ENCODE measurements at regions not wholly inside any gene's neighbourhood (a gene's known extent, or its start where the extent isn't known, plus 50 kb on each side); places are given as distances from the start of the nearest gene placed in this dataset.

GRCh38 chrX:15915959-15916703, 61.5 kb upstream of the AP1S2 start:
- Mint-ChIP-seq H3K4me1 (peaks cover 0 to 6% (median 2%) of the 10 kb centered on the region in 3 donors), H3K27me3 (peaks cover 4 to 39% of the 10 kb centered on the region in 2 donors), H3K4me3 (no peak overlapping the region), H3K27ac (no peak overlapping the region), H3K36me3 (no peaks in the 10 kb centered on the region), H3K9me3 (no peaks in the 10 kb centered on the region)
- H3K9me3 ChIP-seq = no peaks in the 10 kb centered on the region
- no peak for DNase-seq
- POLR2A ChIA-PET = no interaction called here
- ATAC-seq (replicated peaks in 1 of 4) = no peak
- H3K4me1 ChIP-seq (ENCODE audit: control insufficient read depth in 1 of 2, extremely low read depth in 1 of 2, insufficient read depth in 2 of 2, low read length in 2 of 2) = no peaks in the 10 kb centered on the region
- H3K36me3 ChIP-seq (ENCODE audit: control insufficient read depth in 2 of 2, extremely low read depth in 1 of 2, insufficient read depth in 1 of 2, low read length in 1 of 2) = no peaks in the 10 kb centered on the region
- CTCF ChIA-PET = no interaction called here
- H3K27ac ChIP-seq (ENCODE audit: low read length) = no peak overlapping the region
- no CpG with 5 or more reads among the region's 5 CpGs for WGBS (ENCODE audit: insufficient coverage)
- H3K4me3 ChIP-seq (ENCODE audit: control insufficient read depth in 1 of 2, extremely low read depth in 1 of 2, low read length in 1 of 2) = no peak overlapping the region
- H3K27me3 ChIP-seq (replicated peaks in 1 of 2; ENCODE audit: control insufficient read depth in 2 of 2, extremely low read depth in 1 of 2, insufficient read depth in 2 of 2, low read length in 1 of 2) = no peaks in the 10 kb centered on the region

DNA sequence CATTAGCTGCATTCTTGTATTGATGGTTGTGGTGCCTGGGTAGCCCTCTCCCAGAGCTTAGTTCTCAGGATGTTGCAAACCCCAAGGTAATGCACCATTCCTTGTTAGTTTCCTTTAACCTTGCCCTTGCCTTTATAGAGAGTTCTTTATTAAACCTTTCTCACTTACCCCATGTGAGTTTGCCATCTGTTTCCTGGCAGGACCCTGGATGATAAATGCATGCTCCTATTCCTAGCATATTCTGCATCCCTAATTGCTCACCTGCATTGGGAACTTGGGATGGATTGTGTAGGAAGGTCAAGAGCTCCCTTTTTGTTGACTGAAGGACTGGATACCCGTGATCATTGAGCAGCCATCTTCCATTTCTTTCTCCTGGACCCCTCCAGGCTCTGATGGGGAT, 59.9 kb upstream of the AP1S2 start:
- Mint-ChIP-seq H3K36me3 (no peaks in the 10 kb centered on the region), H3K4me3 (no peak overlapping the region), H3K27me3 (peaks cover 4 to 37% of the 10 kb centered on the region in 2 donors), H3K4me1 (peaks cover 0 to 6% (median 2%) of the 10 kb centered on the region in 3 donors), H3K9me3 (no peaks in the 10 kb centered on the region), H3K27ac (no peak overlapping the region)
- Histone ChIP-seq H3K9me3 (no peaks in the 10 kb centered on the region), H3K27me3 (replicated peaks in 1 of 2; ENCODE audit: control insufficient read depth in 2 of 2, extremely low read depth in 1 of 2, insufficient read depth in 2 of 2, low read length in 1 of 2) (no peaks in the 10 kb centered on the region), H3K4me1 (ENCODE audit: control insufficient read depth in 1 of 2, extremely low read depth in 1 of 2, insufficient read depth in 2 of 2, low read length in 2 of 2) (no peaks in the 10 kb centered on the region), H3K27ac (ENCODE audit: low read length) (no peak overlapping the region), H3K36me3 (ENCODE audit: control insufficient read depth in 2 of 2, extremely low read depth in 1 of 2, insufficient read depth in 1 of 2, low read length in 1 of 2) (no peaks in the 10 kb centered on the region), H3K4me3 (ENCODE audit: control insufficient read depth in 1 of 2, extremely low read depth in 1 of 2, low read length in 1 of 2) (no peak overlapping the region)
- ATAC-seq (replicated peaks in 1 of 4) (no peak), DNase-seq (no peak)
- no CpG with 5 or more reads among the region's 1 CpG for WGBS (ENCODE audit: insufficient coverage)
- CTCF ChIA-PET = no interaction called here
- POLR2A ChIA-PET = no interaction called here

DNA sequence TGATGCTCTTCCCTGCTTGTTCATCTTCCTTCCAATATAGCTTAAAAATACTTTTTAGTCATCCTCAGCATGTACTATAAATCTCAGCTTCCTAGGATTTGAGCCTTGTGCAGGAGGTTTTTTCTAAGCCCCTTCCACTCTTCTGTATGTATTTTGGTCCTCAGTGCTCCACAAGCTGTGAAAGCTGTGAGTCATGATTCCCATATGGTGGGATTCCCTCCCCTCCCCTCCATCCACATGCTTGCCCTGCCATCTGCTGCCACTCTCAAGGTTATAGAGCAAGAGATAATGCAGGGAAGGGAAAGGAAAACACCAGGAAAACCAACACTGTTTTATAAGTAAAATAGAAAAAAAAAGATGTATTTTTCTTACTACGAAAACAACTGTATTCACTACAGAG, 58.5 kb upstream of the AP1S2 start:
- H3K27me3 ChIP-seq (replicated peaks in 1 of 2; ENCODE audit: control insufficient read depth in 2 of 2, extremely low read depth in 1 of 2, insufficient read depth in 2 of 2, low read length in 1 of 2) = no peaks in the 10 kb centered on the region
- Mint-ChIP-seq H3K4me3 (no peak overlapping the region), H3K36me3 (no peaks in the 10 kb centered on the region), H3K27me3 (peaks cover 4 to 37% of the 10 kb centered on the region in 2 donors), H3K9me3 (no peaks in the 10 kb centered on the region), H3K4me1 (peaks cover 0 to 6% (median 2%) of the 10 kb centered on the region in 3 donors), H3K27ac (no peak overlapping the region)
- POLR2A ChIA-PET = no interaction called here
- no peak for ATAC-seq (replicated peaks in 1 of 4)
- DNase-seq = no peak
- no CpG with 5 or more reads among the region's 1 CpG for WGBS (ENCODE audit: insufficient coverage)
- no peaks in the 10 kb centered on the region for H3K4me1 ChIP-seq (ENCODE audit: control insufficient read depth in 1 of 2, extremely low read depth in 1 of 2, insufficient read depth in 2 of 2, low read length in 2 of 2)
- no peaks in the 10 kb centered on the region for H3K36me3 ChIP-seq (ENCODE audit: control insufficient read depth in 2 of 2, extremely low read depth in 1 of 2, insufficient read depth in 1 of 2, low read length in 1 of 2)
- CTCF ChIA-PET = no interaction called here
- no peaks in the 10 kb centered on the region for H3K9me3 ChIP-seq
- H3K4me3 ChIP-seq (ENCODE audit: control insufficient read depth in 1 of 2, extremely low read depth in 1 of 2, low read length in 1 of 2) = no peak overlapping the region
- no peak overlapping the region for H3K27ac ChIP-seq (ENCODE audit: low read length)

DNA sequence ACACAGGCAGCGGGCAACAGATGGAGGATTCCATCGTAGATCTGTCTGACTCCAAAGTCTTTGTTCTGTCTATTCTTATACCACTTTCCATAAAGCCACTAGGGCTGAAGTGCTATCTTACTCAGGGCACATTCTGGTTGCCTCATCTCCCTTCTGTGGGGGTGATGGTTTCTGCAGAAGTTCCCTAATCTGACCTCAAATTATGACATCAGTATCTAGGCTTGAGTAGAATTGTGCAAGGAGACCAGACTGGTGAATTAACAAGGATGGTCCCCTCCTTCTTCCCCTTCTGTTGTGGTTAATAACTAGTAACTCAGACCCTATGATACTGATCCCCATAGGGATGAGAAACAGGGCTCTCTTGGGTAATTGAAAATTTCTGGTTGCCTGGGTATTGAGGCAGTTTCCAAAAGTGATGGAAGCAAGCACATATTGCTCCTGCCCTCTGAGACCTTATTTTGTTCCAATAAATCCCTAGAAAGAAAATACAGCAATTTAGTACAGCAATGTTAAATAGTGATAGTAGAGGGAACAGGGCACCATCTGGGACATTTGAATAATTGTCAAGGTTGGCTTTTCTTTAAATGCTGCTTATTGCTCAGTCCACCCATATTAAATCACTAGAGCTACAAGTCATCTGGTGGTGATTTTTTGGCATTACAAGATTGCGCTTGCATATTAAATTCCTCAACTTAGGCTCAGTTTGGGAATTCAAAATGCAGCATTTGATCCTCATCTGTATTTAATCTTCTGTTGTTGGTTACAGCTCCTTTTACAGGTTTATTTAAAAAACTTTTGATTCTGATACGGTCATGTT, 57.3 kb upstream of the AP1S2 start:
- Mint-ChIP-seq H3K4me3 (no peak overlapping the region), H3K4me1 (peaks cover 0 to 6% (median 2%) of the 10 kb centered on the region in 3 donors), H3K9me3 (no peaks in the 10 kb centered on the region), H3K27ac (no peak overlapping the region), H3K27me3 (peaks cover 4 to 35% of the 10 kb centered on the region in 2 donors), H3K36me3 (no peaks in the 10 kb centered on the region)
- H3K9me3 ChIP-seq = no peaks in the 10 kb centered on the region
- H3K4me3 ChIP-seq (ENCODE audit: control insufficient read depth in 1 of 2, extremely low read depth in 1 of 2, low read length in 1 of 2) = no peak overlapping the region
- no peak for ATAC-seq (replicated peaks in 1 of 4)
- no peaks in the 10 kb centered on the region for H3K36me3 ChIP-seq (ENCODE audit: control insufficient read depth in 2 of 2, extremely low read depth in 1 of 2, insufficient read depth in 1 of 2, low read length in 1 of 2)
- CTCF ChIA-PET = no interaction called here
- peak in 2 of 35 experiments; percentile 1 to 21 for DNase-seq
- no peaks in the 10 kb centered on the region for H3K27me3 ChIP-seq (replicated peaks in 1 of 2; ENCODE audit: control insufficient read depth in 2 of 2, extremely low read depth in 1 of 2, insufficient read depth in 2 of 2, low read length in 1 of 2)
- no CpG with 5 or more reads among the region's 4 CpGs for WGBS (ENCODE audit: insufficient coverage)
- POLR2A ChIA-PET = no interaction called here
- no peaks in the 10 kb centered on the region for H3K4me1 ChIP-seq (ENCODE audit: control insufficient read depth in 1 of 2, extremely low read depth in 1 of 2, insufficient read depth in 2 of 2, low read length in 2 of 2)
- H3K27ac ChIP-seq (ENCODE audit: low read length) = no peak overlapping the region

- Histone ChIP-seq H3K4me1 (ENCODE audit: control insufficient read depth in 1 of 2, extremely low read depth in 1 of 2, insufficient read depth in 2 of 2, low read length in 2 of 2) (no peaks in the 10 kb centered on the region), H3K36me3 (ENCODE audit: control insufficient read depth in 2 of 2, extremely low read depth in 1 of 2, insufficient read depth in 1 of 2, low read length in 1 of 2) (no peaks in the 10 kb centered on the region), H3K27ac (ENCODE audit: low read length) (no peak overlapping the region), H3K27me3 (replicated peaks in 1 of 2; ENCODE audit: control insufficient read depth in 2 of 2, extremely low read depth in 1 of 2, insufficient read depth in 2 of 2, low read length in 1 of 2) (no peaks in the 10 kb centered on the region), H3K4me3 (ENCODE audit: control insufficient read depth in 1 of 2, extremely low read depth in 1 of 2, low read length in 1 of 2) (no peak overlapping the region), H3K9me3 (no peaks in the 10 kb centered on the region)
- Mint-ChIP-seq H3K27ac (no peak overlapping the region), H3K27me3 (peaks cover 4 to 30% of the 10 kb centered on the region in 2 donors), H3K9me3 (no peaks in the 10 kb centered on the region), H3K4me3 (no peak overlapping the region), H3K36me3 (no peaks in the 10 kb centered on the region), H3K4me1 (no peaks in the 10 kb centered on the region)
- no CpG with 5 or more reads among the region's 3 CpGs for WGBS (ENCODE audit: insufficient coverage)
- DNase-seq (no peak), ATAC-seq (replicated peaks in 1 of 4) (no peak)
- POLR2A ChIA-PET = no interaction called here
- CTCF ChIA-PET = no interaction called here
Measured at GRCh38 chrX:15909605-15910004, 55.0 kb upstream of the AP1S2 start.

GRCh38 chrX:15908603-15909290, 54.1 kb upstream of the AP1S2 start:
- no peak for ATAC-seq (replicated peaks in 1 of 4)
- no peak overlapping the region for H3K27ac ChIP-seq (ENCODE audit: low read length)
- no peaks in the 10 kb centered on the region for H3K27me3 ChIP-seq (replicated peaks in 1 of 2; ENCODE audit: control insufficient read depth in 2 of 2, extremely low read depth in 1 of 2, insufficient read depth in 2 of 2, low read length in 1 of 2)
- ChIA-PET CTCF (no interaction called here), POLR2A (no interaction called here)
- Mint-ChIP-seq H3K4me1 (no peaks in the 10 kb centered on the region), H3K27me3 (peaks cover 0 to 27% of the 10 kb centered on the region in 2 donors), H3K27ac (no peak overlapping the region), H3K9me3 (no peaks in the 10 kb centered on the region), H3K4me3 (no peak overlapping the region), H3K36me3 (no peaks in the 10 kb centered on the region)
- no peak for DNase-seq
- H3K4me1 ChIP-seq (ENCODE audit: control insufficient read depth in 1 of 2, extremely low read depth in 1 of 2, insufficient read depth in 2 of 2, low read length in 2 of 2) = no peaks in the 10 kb centered on the region
- no peaks in the 10 kb centered on the region for H3K9me3 ChIP-seq
- whole genome bisulfite sequencing (ENCODE audit: insufficient coverage) = 100% methylated on average over 2 of the region's 4 CpGs
- H3K4me3 ChIP-seq (ENCODE audit: control insufficient read depth in 1 of 2, extremely low read depth in 1 of 2, low read length in 1 of 2) = no peak overlapping the region
- H3K36me3 ChIP-seq (ENCODE audit: control insufficient read depth in 2 of 2, extremely low read depth in 1 of 2, insufficient read depth in 1 of 2, low read length in 1 of 2) = no peaks in the 10 kb centered on the region

Data from T-cell (primary cell).